Inflammatory macrophage treated with lipopolysaccharide for 1 hour (primary cell): ENCODE measurements at regions not wholly inside any gene's neighbourhood (a gene's known extent, or its start where the extent isn't known, plus 50 kb on each side); places are given as distances from the start of the nearest gene placed in this dataset.

Experiments used
- DNase-seq, 2 donors: peaks; one replicate each; pipeline ENCODE4 v3.0.0-alpha.2; 2020 to 2022

- peak in 1 of 2 donors; percentile 26 for DNase-seq
Observed at GRCh38 chr9:107723015-107723414, 233.4 kb upstream of the KLF4 start.

DNA sequence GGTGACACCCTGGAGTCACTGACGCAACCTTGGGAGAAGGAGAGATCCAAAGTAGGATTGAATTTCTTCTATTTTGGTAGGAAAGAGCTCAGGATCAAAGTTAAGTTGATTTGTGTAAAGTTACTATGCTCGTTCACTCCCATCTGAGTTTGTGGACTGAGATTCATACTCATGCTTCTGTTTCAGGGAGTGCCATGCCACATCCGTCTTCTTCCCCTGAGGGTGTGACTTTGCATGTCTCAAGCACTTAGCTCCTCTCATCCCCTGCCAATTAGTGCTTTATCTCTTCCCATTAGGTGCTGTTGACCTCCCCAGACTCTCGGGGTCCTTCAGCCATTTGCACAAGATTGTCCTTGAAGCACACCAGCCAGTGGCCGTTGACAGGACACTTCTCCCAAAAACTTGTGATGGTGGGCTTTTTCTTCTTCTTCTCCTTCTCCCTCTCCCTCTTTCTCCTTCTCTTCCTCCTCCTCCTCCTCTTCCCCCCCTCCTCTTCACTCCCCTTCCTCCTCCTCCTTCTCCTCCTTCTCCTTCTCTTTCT, 232.2 kb upstream of the KLF4 start:
- no peak for DNase-seq

DNA sequence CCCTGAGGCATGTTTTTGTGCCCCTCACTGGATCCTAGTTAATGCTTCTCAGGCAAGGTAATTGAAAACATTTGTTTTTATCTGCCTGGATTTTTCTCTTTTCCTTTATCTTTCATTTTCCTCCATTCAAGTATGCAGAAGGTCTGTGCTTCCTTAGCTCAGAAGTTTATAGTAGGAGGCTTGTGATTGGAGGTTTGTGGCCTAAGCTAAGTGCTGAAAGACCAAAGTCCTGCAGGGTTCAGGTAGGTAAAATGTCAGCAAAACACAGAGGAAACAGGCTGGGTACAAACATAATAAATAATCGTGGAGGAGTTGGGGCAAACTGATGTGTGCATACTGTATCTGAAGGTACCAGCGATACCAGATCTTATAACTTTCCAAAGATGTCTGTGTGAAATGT, 230.9 kb upstream of the KLF4 start:
- DNase-seq: no peak

DNA sequence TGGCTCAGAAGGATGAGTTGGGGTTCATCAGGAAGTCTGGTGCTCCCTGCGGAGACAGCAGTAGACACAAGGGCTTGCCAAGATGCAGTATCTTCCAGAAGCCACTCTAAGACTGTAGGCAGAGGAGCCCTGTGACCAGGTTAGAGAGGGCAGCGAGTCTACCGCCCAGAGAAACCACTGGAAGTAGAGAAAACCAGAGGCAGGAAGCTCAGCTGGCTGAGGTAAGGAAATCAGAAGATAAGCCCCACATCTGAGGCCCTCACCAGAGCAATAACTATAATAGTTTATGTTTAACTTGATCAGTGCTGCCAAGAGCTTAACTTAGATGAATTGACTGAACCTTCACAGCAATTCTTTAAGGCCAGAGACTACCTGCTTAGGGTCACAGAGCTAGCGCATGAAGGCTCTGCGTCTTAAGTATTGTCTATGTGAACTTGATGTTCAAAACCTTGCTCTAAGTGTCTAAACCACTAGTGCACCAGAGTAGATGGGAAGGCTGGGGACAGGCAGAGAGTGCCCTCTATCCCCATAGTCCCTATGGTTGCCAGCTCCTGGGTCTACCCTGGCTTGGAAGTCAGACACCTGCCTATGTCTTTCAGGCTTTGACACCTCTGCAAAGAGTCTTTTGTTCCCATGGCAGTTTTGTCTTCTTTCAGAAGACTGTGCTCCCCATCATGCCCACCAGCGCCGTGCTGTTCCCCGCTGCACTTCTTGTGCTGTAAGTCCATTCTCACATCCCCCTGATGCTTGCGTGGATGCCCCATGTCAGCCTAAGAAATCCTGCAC, 228.2 kb upstream of the KLF4 start:
- no peak for DNase-seq

DNA sequence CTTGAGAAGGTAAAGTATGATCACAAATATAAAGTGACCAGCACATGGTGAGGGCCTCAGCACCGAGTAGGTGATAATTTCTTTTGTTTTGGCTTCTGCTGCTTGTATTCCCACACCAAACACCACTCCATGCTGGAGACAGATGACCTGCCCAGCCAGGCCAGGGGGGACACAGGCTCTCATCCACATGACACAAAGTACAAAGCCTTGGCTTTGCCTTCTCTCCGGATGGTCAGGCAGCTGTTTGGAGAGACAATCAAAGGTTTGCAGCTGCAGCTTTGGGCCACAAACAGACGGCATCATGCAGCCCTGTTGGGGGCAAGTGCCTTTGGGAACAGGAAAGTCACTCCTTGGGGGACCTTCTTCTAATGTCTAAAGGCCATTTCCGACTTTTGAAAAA, 226.2 kb upstream of the KLF4 start:
- DNase-seq: no peak

- no peak for DNase-seq
Observed at GRCh38 chr9:107713470-107713869, 223.9 kb upstream of the KLF4 start.

- DNase-seq: no peak
Observed at GRCh38 chr9:107712390-107712789, 222.8 kb upstream of the KLF4 start.

GRCh38 chr9:107711542-107711941, 222.0 kb upstream of the KLF4 start:
- no peak for DNase-seq

- no peak for DNase-seq
Observed at GRCh38 chr9:107710953-107711352, 221.4 kb upstream of the KLF4 start.

DNA sequence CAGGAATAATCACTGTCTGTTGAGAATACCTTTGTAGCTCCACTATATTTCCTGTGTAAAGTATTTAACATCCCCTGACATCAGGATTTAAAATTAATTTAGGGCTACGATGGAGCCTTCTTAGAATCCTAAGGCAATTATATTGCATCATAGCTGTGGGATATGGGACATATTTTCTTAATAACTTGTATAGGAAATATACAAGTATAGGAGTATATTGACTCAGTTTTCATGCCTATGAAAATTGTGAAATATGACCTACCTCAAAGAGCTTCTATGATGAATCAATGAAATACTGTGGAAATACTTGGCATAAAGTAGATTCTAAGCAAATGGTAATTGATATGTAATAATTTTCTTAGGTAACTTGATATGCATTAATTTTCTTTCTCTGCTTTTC, 221.0 kb upstream of the KLF4 start:
- DNase-seq: no peak

DNA sequence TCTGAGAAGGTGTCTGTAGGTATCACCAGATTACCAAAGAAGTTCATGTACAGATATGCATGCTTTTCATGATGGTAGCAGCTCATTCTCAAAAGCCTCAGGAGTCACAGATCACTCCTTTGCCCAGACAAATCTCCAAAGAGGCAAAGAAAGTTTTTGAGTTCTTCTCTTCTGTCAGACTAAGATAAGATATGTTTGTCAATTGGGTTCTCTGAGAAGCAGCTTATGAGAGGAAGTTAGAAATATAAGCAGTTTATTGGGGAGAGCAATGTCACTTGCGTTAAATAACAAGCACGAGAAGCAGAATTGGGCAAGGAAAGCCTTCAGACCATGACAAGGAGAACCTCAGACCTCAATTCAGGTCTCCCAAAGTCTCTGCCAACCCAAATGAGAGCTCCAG, 219.2 kb upstream of the KLF4 start:
- DNase-seq: no peak

GRCh38 chr9:107707915-107708441, 218.4 kb upstream of the KLF4 start:
- no peak for DNase-seq

DNA sequence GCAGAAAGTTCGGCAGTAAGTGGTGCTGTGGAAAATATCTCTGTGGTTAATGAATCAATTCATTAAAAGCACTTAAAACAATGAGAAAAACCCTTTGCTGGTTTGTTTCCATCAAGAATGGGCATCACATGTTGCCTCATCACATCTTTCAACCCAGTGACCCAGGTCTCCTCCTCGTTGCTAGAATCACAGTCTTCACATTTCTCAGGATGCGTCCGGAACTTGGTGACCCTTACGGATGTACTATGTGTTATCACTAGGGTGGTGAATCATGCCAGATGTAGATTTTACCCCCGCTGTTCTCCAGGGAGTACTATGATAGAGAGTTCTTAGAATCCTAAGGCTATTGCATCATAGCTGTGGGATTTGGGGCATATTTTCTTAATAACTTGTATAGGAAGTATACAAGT, 217.9 kb upstream of the KLF4 start:
- no peak for DNase-seq

DNA sequence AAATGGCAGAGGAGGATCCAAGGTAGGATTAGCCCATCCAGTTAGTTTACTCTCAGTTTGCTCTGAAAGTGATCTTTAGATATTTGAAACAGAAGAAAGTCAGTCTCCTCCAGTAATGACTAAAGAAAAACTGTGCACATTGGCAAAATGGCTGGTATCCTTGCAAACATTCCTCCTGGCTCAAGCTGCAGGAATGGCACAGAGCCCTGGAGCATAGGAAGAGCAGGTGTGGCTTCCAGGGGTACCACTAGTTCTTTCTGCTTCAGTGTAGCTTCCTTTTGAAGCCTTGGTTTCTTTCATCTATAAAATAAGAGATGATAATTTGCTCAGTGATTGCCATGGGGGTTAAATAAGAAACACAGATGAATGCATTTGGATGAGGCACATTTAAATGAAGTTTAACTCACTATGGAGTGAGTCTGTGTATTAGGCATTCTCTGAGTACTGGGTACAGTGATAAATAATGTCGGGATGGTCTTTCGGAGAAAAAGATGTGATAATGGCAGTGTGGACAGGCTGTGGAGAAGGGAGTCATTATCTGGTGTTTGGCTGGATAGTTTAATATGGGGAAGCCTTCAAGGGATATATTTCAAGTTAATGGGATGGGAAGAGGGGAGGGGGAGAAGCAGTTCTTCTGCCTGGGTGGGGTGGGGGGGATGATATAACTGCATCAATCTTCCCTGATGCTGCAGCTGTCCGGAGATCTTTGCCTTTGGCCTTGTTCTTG, 217.3 kb upstream of the KLF4 start:
- no peak for DNase-seq

DNA sequence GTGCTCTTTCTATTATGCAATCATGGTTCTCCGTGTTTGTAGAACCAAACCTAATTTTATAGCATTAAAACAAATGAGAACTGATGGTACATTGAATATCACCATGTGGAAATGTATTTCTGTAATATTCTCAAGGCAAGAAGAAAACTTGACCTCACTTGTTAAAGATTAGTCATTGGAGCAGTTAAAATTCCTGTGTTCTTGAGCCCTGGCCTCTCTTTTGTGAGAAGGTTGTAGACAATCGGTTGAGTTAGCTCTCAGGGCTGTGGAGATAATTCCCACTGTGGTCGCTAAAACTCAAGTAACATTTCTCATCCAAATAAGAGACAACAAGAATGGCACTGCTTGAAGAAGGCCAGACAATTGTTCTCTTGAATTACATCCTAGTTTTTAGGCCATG, 216.0 kb upstream of the KLF4 start:
- DNase-seq: no peak

- no peak for DNase-seq
Observed at GRCh38 chr9:107704774-107705173, 215.2 kb upstream of the KLF4 start.

DNA sequence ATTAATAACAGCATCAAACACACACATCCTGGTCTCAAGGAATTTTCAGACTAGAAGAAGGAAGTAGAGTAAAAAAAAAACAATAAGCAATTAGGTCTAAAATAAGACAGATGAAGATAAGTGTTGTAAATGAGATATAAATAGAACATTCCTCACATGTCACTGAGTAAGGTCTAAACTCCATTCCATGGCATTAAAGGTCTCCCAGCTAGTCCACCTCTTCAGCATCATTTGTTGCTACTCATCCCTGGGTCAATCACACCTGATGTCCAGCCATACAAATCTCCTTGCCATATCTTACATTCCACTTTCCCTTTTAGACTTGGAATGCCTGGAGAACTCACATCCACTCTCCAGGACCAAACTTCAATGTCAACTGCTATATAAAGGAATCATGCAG, 214.1 kb upstream of the KLF4 start:
- no peak for DNase-seq

- DNase-seq: no peak
Observed at GRCh38 chr9:107700847-107701246, 211.3 kb upstream of the KLF4 start.

- no peak for DNase-seq
Observed at GRCh38 chr9:107699231-107699630, 209.7 kb upstream of the KLF4 start.

DNA sequence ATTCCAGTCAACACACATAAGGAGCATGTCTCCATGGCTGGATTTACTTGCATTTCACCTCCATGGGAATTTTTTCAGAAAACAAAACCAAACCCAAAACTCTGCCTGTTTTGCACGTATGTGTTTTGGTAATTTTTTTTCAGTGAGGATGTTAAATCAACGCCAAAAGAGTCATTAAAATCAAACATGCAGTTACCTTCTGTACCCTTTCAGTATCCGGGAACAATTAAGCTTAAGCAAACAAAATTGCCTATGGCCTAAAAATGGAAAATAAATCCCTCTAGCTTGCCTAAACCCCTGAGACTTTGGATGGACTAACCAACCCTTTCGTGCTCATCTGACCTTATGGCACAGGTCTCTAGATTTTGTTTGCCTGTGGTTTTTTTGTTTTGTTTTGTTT, 209.2 kb upstream of the KLF4 start:
- DNase-seq: no peak

GRCh38 chr9:107696302-107696701, 206.7 kb upstream of the KLF4 start:
- no peak for DNase-seq

- DNase-seq: no peak
Observed at GRCh38 chr9:107694390-107694789, 204.8 kb upstream of the KLF4 start.

DNA sequence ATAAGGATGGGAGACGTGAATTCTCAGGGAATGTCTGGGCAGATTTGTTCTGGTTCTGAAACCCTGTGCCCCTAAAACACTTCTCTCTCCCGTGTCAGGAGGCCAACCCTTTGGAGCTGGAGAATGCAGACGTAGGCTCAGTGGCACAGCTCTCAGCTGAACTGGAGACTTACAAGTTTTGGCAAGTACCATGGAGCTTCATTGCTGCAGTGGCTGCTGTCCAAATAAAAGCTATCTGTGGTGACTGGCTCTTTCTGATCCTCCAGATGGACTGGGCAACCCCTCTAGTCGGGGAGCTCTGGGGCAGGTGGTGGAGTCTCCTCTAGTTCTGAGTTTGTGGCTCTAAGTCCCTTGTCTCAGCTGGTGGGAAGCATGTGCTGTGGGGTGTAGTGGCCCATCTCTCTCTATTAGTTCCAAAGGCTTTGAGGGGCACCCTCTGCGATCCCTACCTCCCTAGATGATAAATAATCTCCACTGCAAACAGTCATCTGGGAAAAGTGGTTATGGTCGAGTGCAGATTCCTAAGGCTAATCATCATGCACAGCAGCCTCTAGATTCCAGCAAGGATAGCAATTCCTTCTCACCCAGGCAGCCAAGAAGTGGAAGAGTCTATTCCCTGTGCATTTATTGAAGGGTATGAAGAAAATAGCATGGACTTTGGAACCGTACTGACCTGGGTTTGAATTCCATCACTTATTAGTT, 204.2 kb upstream of the KLF4 start:
- DNase-seq: no peak
